Activated naive CD8-positive, alpha-beta T cell treated with anti-CD3 and anti-CD28 coated beads, Interleukin-2, amount 10 ng/mL, durations not matched to agents 7 days and 5 days (primary cell): ENCODE measurements at regions not wholly inside any gene's neighbourhood (a gene's known extent, or its start where the extent isn't known, plus 50 kb on each side); places are given as distances from the start of the nearest gene placed in this dataset.
"Not testable (repeated sequence)": the region's sequence is repeated elsewhere in the genome, so short reads cannot be mapped to it uniquely, and the experiment has no call there.

Experiments
- ATAC-seq: fragments of 150-1000 bp; cut with Tn5 transposase; one replicate; pipeline ENCODE4 v1.10.0; 2021; ENCODE audit warnings: low read depth, moderate library complexity
- POLR2A ChIA-PET: fragments of 350-600 bp; sonication (Branson Sonifier 250); formaldehyde crosslinking; loops from one replicate; lab custom pipeline; 2021; ENCODE audit warnings: antibody characterized with exemption; lab: Charles Lee
- DNase-seq: peaks from one replicate; pipeline ENCODE4 v3.0.0; 2021
- H3K27ac Mint-ChIP-seq: one replicate; pipeline ENCODE4 v1.8.0; 2022; ENCODE audit warnings: mild to moderate bottlenecking, mixed read lengths
- H3K27me3 Mint-ChIP-seq: one replicate; pipeline ENCODE4 v1.8.0; 2022; ENCODE audit warnings: mild to moderate bottlenecking, moderate library complexity, mixed read lengths
- H3K36me3 Mint-ChIP-seq: one replicate; pipeline ENCODE4 v1.8.0; 2021; ENCODE audit warnings: mild to moderate bottlenecking, mixed read lengths
- H3K4me1 Mint-ChIP-seq: one replicate; pipeline ENCODE4 v1.8.0; 2021; ENCODE audit warnings: mixed read lengths
- H3K4me3 Mint-ChIP-seq: one replicate; pipeline ENCODE4 v1.8.0; 2022; ENCODE audit warnings: mild to moderate bottlenecking, moderate library complexity, mixed read lengths
- H3K9me3 Mint-ChIP-seq: one replicate; pipeline ENCODE4 v1.8.0; 2021; ENCODE audit warnings: mixed read lengths

- ATAC-seq, result no peak
- DNase-seq, result no peak
- no peaks in the 10 kb centered on the region for H3K36me3 Mint-ChIP-seq
- H3K9me3 Mint-ChIP-seq, result peaks cover 4% of the 10 kb centered on the region
- no peak overlapping the region for H3K4me3 Mint-ChIP-seq
- H3K27ac Mint-ChIP-seq, result no peak overlapping the region
- H3K4me1 Mint-ChIP-seq, result no peaks in the 10 kb centered on the region
- H3K27me3 Mint-ChIP-seq, result peaks cover 39% of the 10 kb centered on the region
- POLR2A ChIA-PET, result no interaction called here
These were observed 169.7 kb upstream of the RGS6 start for GRCh38 chr14:71762575-71762974.

GRCh38 chr14:71764701-71765382, 167.4 kb upstream of the RGS6 start:
- Mint-ChIP-seq H3K27me3 (peaks cover 49% of the 10 kb centered on the region), H3K36me3 (peaks cover 2% of the 10 kb centered on the region), H3K4me1 (no peaks in the 10 kb centered on the region), H3K4me3 (no peak overlapping the region), H3K27ac (no peak overlapping the region), H3K9me3 (peaks cover 4% of the 10 kb centered on the region)
- POLR2A ChIA-PET, result no interaction called here
- ATAC-seq (no peak), DNase-seq (no peak)

- Mint-ChIP-seq H3K36me3 (peaks cover 2% of the 10 kb centered on the region), H3K27ac (no peak overlapping the region), H3K9me3 (peaks cover 4% of the 10 kb centered on the region), H3K4me3 (no peak overlapping the region), H3K27me3 (peaks cover 51% of the 10 kb centered on the region), H3K4me1 (no peaks in the 10 kb centered on the region)
- POLR2A ChIA-PET, result no interaction called here
- DNase-seq, result no peak
- ATAC-seq, result no peak
These were observed 166.7 kb upstream of the RGS6 start for GRCh38 chr14:71765505-71765904.

GRCh38 chr14:71770431-71770830, 161.8 kb upstream of the RGS6 start:
- H3K36me3 Mint-ChIP-seq, result peaks cover 12% of the 10 kb centered on the region
- POLR2A ChIA-PET, result no interaction called here
- ATAC-seq (no peak), DNase-seq (no peak)
- peaks cover 45% of the 10 kb centered on the region for H3K27me3 Mint-ChIP-seq
- no peak overlapping the region for H3K4me3 Mint-ChIP-seq
- no peak overlapping the region for H3K27ac Mint-ChIP-seq
- peaks cover 12% of the 10 kb centered on the region for H3K9me3 Mint-ChIP-seq
- no peaks in the 10 kb centered on the region for H3K4me1 Mint-ChIP-seq

- Mint-ChIP-seq H3K36me3 (peaks cover 12% of the 10 kb centered on the region), H3K9me3 (peaks cover 15% of the 10 kb centered on the region), H3K27me3 (peaks cover 42% of the 10 kb centered on the region)
- DNase-seq, H3K4me1 Mint-ChIP-seq, POLR2A ChIA-PET, H3K4me3 Mint-ChIP-seq, ATAC-seq, H3K27ac Mint-ChIP-seq: not testable (repeated sequence)
These were observed 160.8 kb upstream of the RGS6 start for GRCh38 chr14:71771421-71771820.

GRCh38 chr14:71771996-71772395, 160.2 kb upstream of the RGS6 start:
- H3K27ac Mint-ChIP-seq, ATAC-seq, POLR2A ChIA-PET, H3K4me1 Mint-ChIP-seq, H3K4me3 Mint-ChIP-seq, DNase-seq: not testable (repeated sequence)
- peaks cover 15% of the 10 kb centered on the region for H3K9me3 Mint-ChIP-seq
- peaks cover 12% of the 10 kb centered on the region for H3K36me3 Mint-ChIP-seq
- H3K27me3 Mint-ChIP-seq, result peaks cover 36% of the 10 kb centered on the region

GRCh38 chr14:71773898-71774481, 158.2 kb upstream of the RGS6 start:
- peaks cover 12% of the 10 kb centered on the region for H3K36me3 Mint-ChIP-seq
- POLR2A ChIA-PET, result no interaction called here
- H3K27ac Mint-ChIP-seq, result peak overlapping the region; percentile 23
- H3K4me1 Mint-ChIP-seq, result peaks cover 10% of the 10 kb centered on the region
- H3K4me3 Mint-ChIP-seq, result no peak overlapping the region
- H3K9me3 Mint-ChIP-seq, result peaks cover 15% of the 10 kb centered on the region
- ATAC-seq (no peak), DNase-seq (no peak)
- peaks cover 32% of the 10 kb centered on the region for H3K27me3 Mint-ChIP-seq

- POLR2A ChIA-PET, result no interaction called here
- Mint-ChIP-seq H3K27me3 (peaks cover 27% of the 10 kb centered on the region), H3K4me1 (peaks cover 10% of the 10 kb centered on the region), H3K9me3 (peaks cover 15% of the 10 kb centered on the region), H3K4me3 (peak overlapping the region; percentile 43), H3K27ac (no peak overlapping the region), H3K36me3 (peaks cover 10% of the 10 kb centered on the region)
- ATAC-seq, result no peak
- no peak for DNase-seq
These were observed 155.5 kb upstream of the RGS6 start for GRCh38 chr14:71776471-71777360.

GRCh38 chr14:71780075-71780474, 152.2 kb upstream of the RGS6 start:
- Mint-ChIP-seq H3K4me3 (no peak overlapping the region), H3K27ac (no peak overlapping the region), H3K9me3 (peaks cover 4% of the 10 kb centered on the region), H3K36me3 (no peaks in the 10 kb centered on the region), H3K4me1 (peaks cover 10% of the 10 kb centered on the region), H3K27me3 (peaks cover 25% of the 10 kb centered on the region)
- DNase-seq, result no peak
- no peak for ATAC-seq
- POLR2A ChIA-PET, result no interaction called here

GRCh38 chr14:71780822-71781221, 151.4 kb upstream of the RGS6 start:
- peaks cover 23% of the 10 kb centered on the region for H3K27me3 Mint-ChIP-seq
- no peaks in the 10 kb centered on the region for H3K36me3 Mint-ChIP-seq
- H3K27ac Mint-ChIP-seq, result no peak overlapping the region
- H3K4me3 Mint-ChIP-seq, result no peak overlapping the region
- peaks cover 10% of the 10 kb centered on the region for H3K4me1 Mint-ChIP-seq
- POLR2A ChIA-PET, result no interaction called here
- H3K9me3 Mint-ChIP-seq, result peaks cover 4% of the 10 kb centered on the region
- no peak for ATAC-seq
- no peak for DNase-seq

GRCh38 chr14:71783088-71783487, 149.1 kb upstream of the RGS6 start:
- H3K4me3 Mint-ChIP-seq, result no peak overlapping the region
- ATAC-seq (no peak), DNase-seq (no peak)
- H3K27me3 Mint-ChIP-seq, result peaks cover 18% of the 10 kb centered on the region
- H3K9me3 Mint-ChIP-seq, result peaks cover 2% of the 10 kb centered on the region
- POLR2A ChIA-PET, result no interaction called here
- H3K27ac Mint-ChIP-seq, result no peak overlapping the region
- no peaks in the 10 kb centered on the region for H3K4me1 Mint-ChIP-seq
- H3K36me3 Mint-ChIP-seq, result no peaks in the 10 kb centered on the region

GRCh38 chr14:71783786-71784185, 148.4 kb upstream of the RGS6 start:
- Mint-ChIP-seq H3K27me3 (peaks cover 15% of the 10 kb centered on the region), H3K4me3 (no peak overlapping the region), H3K4me1 (no peaks in the 10 kb centered on the region), H3K9me3 (peaks cover 2% of the 10 kb centered on the region), H3K27ac (no peak overlapping the region), H3K36me3 (no peaks in the 10 kb centered on the region)
- POLR2A ChIA-PET, result no interaction called here
- ATAC-seq, result no peak
- DNase-seq, result no peak

- no peaks in the 10 kb centered on the region for H3K36me3 Mint-ChIP-seq
- no peak overlapping the region for H3K27ac Mint-ChIP-seq
- no peak overlapping the region for H3K4me3 Mint-ChIP-seq
- DNase-seq, result no peak
- H3K9me3 Mint-ChIP-seq, result no peaks in the 10 kb centered on the region
- POLR2A ChIA-PET, result no interaction called here
- ATAC-seq, result no peak
- no peaks in the 10 kb centered on the region for H3K4me1 Mint-ChIP-seq
- peaks cover 18% of the 10 kb centered on the region for H3K27me3 Mint-ChIP-seq
These were observed 143.2 kb upstream of the RGS6 start for GRCh38 chr14:71789005-71789404.
